Hepatocyte (in vitro differentiated cells): ENCODE measurements at regions not wholly inside any gene's neighbourhood (a gene's known extent, or its start where the extent isn't known, plus 50 kb on each side); places are given as distances from the start of the nearest gene placed in this dataset.
A peak's percentile ranks its signal among the peaks of the same experiment; 100 is the strongest.

Experiments used
- DNase-seq: peaks from one replicate; pipeline ENCODE4 v3.0.0-alpha.2; 2016; ENCODE audit warnings: low spot score
- H2AFZ ChIP-seq: fragments of 200-600 bp; sonication (generic); 2 replicates; pipeline ENCODE4 v1.6.0; 2016; ENCODE audit warnings: antibody characterized with exemption, mild to moderate bottlenecking
- H3K27ac ChIP-seq: fragments of 200-600 bp; sonication (generic); 2 replicates; pipeline ENCODE4 v1.5.1; 2016; ENCODE audit warnings: mild to moderate bottlenecking
- H3K27me3 ChIP-seq: fragments of 200-600 bp; sonication (generic); 2 replicates; pipeline ENCODE4 v1.6.1; 2016
- H3K36me3 ChIP-seq: fragments of 200-600 bp; sonication (generic); replicated peaks from 2 replicates; pipeline ENCODE4 v1.5.1; 2016; ENCODE audit warnings: low read depth; ENCODE audit not compliant: insufficient read depth
- H3K4me1 ChIP-seq: fragments of 200-600 bp; sonication (generic); 2 replicates; pipeline ENCODE4 v1.5.1; 2016; ENCODE audit warnings: mild to moderate bottlenecking, moderate library complexity; ENCODE audit not compliant: insufficient read depth
- H3K4me2 ChIP-seq: fragments of 200-600 bp; sonication (generic); 2 replicates; pipeline ENCODE4 v1.6.0; 2016
- H3K4me3 ChIP-seq: fragments of 200-600 bp; sonication (generic); 2 replicates; pipeline ENCODE4 v1.5.1; 2016; ENCODE audit warnings: mild to moderate bottlenecking
- H3K79me2 ChIP-seq: fragments of 200-600 bp; sonication (generic); 2 replicates; pipeline ENCODE4 v1.6.0; 2017; ENCODE audit warnings: mild to moderate bottlenecking
- H3K9me2 ChIP-seq: fragments of 200-600 bp; sonication (generic); replicated peaks from 2 replicates; pipeline ENCODE4 v1.6.0; 2017; ENCODE audit warnings: mild to moderate bottlenecking; ENCODE audit not compliant: insufficient read depth
- H3K9me3 ChIP-seq: fragments of 200-600 bp; sonication (generic); 2 replicates; pipeline ENCODE4 v1.5.1; 2016; ENCODE audit warnings: low read depth, mild to moderate bottlenecking
- H4K20me1 ChIP-seq: fragments of 200-600 bp; sonication (generic); 2 replicates; pipeline ENCODE4 v1.6.0; 2016; ENCODE audit warnings: mild to moderate bottlenecking; ENCODE audit not compliant: insufficient read depth, poor library complexity, severe bottlenecking
- EZH2 ChIP-seq: fragments of 200-600 bp; sonication (generic); IDR thresholded peaks from 2 replicates; pipeline ENCODE4 v1.6.1; 2016; ENCODE audit warnings: antibody characterized with exemption, mild to moderate bottlenecking, borderline replicate concordance
- EZH2phosphoT487 ChIP-seq: fragments of 200-600 bp; sonication (generic); IDR thresholded peaks from one replicate; pipeline ENCODE4 v1.6.1; 2018; ENCODE audit warnings: antibody characterized with exemption, mild to moderate bottlenecking, low read depth, moderate library complexity; ENCODE audit not compliant: unreplicated experiment, severe bottlenecking
- WGBS: methylation state at CpG from one replicate; pipeline ENCODE4 v1.1.6; 2016; ENCODE audit warnings: low lambda C conversion rate; ENCODE audit errors: missing lambda C conversion rate; 5-methylcytosine and 5-hydroxymethylcytosine counted together
- TF ChIP-seq, protein P1 (sequence below): fragments of 200-600 bp; sonication (generic); IDR thresholded peaks from 2 replicates; pipeline ENCODE4 v1.5.1; 2016; ENCODE audit warnings: antibody characterized with exemption, mild to moderate bottlenecking; ENCODE audit not compliant: poor library complexity

DNA sequence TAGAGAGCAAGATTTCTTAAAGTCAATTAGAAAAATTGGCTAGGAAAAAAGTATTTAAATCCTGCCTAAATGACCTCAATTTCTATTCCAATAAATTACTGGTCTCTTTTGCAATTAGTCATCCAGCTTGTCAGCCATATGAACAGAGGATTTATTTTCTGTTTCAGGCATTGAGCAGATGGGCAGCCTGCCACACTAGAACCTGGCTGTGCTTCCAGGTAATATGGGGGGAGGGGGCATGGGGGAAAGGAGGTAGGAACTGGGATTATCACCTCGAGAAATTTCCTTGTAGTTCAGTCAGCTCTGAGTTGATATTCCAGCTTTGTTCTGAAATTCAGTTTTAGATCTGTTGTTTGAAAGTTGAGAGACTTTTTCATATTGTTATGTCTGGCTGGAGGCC lies 206.3 kb upstream of the LCORL start:
- Histone ChIP-seq H2AFZ (no peak overlapping the region), H3K4me2 (no peak overlapping the region), H4K20me1 (no peaks in the 10 kb centered on the region), H3K79me2 (no peaks in the 10 kb centered on the region), H3K4me3 (no peak overlapping the region), H3K9me3 (no peaks in the 10 kb centered on the region), H3K9me2 (no peaks in the 10 kb centered on the region), H3K27ac (no peak overlapping the region), H3K27me3 (no peaks in the 10 kb centered on the region), H3K36me3 (no peaks in the 10 kb centered on the region), H3K4me1 (no peaks in the 10 kb centered on the region)
- DNase-seq, result no peak
- 70% methylated on average over 1 of the region's 1 CpG for WGBS
- TF ChIP-seq EZH2phosphoT487 (no peak), EZH2 (no peak)
- TF ChIP-seq, protein P1, sequence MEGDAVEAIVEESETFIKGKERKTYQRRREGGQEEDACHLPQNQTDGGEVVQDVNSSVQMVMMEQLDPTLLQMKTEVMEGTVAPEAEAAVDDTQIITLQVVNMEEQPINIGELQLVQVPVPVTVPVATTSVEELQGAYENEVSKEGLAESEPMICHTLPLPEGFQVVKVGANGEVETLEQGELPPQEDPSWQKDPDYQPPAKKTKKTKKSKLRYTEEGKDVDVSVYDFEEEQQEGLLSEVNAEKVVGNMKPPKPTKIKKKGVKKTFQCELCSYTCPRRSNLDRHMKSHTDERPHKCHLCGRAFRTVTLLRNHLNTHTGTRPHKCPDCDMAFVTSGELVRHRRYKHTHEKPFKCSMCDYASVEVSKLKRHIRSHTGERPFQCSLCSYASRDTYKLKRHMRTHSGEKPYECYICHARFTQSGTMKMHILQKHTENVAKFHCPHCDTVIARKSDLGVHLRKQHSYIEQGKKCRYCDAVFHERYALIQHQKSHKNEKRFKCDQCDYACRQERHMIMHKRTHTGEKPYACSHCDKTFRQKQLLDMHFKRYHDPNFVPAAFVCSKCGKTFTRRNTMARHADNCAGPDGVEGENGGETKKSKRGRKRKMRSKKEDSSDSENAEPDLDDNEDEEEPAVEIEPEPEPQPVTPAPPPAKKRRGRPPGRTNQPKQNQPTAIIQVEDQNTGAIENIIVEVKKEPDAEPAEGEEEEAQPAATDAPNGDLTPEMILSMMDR, result no peak

DNA sequence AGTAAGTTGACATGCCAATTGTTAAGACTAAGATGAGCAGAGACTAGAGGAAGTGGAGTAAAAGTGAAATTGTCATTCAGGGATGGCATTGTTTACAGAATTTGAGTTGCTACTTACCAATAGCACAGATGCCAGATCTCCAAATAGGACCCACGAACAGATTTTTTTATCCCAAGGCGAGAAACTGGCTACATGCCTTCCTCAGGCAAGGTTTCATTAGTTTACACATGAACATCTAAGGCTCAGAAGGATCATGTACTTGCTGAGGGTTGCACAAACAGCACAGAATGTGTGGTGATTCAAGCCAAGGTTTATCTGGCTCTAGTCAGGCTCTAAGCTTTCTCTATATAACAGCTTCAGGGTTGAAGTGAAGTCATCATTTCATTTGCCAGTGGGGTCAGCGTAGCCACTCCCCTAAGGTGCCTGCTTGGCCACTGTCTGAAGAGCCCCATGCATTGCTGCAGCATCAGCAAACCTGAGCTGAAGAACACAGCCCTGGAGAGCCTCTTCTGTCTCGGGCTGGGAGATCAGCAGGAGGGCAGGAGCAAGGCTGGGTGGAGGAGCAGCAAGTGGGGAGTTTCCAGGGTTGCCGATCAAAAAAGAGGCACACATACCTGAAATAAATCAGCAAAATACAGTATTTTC lies 193.0 kb upstream of the LCORL start:
- Histone ChIP-seq H3K9me2 (no peaks in the 10 kb centered on the region), H3K4me1 (no peaks in the 10 kb centered on the region), H3K9me3 (no peaks in the 10 kb centered on the region), H4K20me1 (no peaks in the 10 kb centered on the region), H3K79me2 (no peaks in the 10 kb centered on the region), H3K4me2 (no peak overlapping the region), H3K4me3 (no peak overlapping the region), H3K36me3 (no peaks in the 10 kb centered on the region), H3K27me3 (no peaks in the 10 kb centered on the region), H3K27ac (no peak overlapping the region), H2AFZ (no peak overlapping the region)
- WGBS, result 64% methylated on average over 5 of the region's 5 CpGs
- TF ChIP-seq, protein P1, result no peak
- no peak for TF ChIP-seq EZH2
- TF ChIP-seq EZH2phosphoT487, result no peak
- DNase-seq, result peak; percentile 20

DNA sequence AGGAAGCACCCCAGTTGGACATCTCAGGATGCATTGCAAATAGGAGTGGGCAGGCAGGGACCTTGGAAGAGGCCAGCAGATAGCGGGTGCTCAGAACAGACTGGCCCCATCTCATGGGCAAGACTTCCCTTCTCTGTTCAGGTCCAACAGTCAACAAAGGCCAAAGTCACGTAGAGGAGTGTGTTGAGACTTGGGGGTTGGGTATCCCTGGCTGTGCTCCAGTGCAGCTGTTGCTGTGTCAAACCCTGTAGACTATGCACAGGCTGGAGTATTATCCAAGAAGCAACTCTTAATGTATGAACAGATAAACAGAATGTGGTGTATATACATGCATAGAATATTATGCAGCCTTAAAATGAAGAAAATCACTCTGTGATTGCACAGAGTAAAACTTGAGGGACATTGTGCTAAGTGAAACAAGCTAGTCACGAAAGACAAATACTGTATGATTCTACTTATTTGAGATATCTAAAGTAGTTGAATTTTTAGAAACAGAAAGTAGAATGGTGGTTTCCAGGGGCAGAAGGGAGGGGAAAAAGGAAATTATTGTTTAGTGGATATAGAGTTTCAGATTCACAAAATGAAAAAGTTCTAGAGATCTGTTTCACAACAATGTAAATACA lies 192.1 kb upstream of the LCORL start:
- H3K4me1 ChIP-seq, result no peaks in the 10 kb centered on the region
- H4K20me1 ChIP-seq, result no peaks in the 10 kb centered on the region
- WGBS, result 97% methylated on average over 2 of the region's 3 CpGs
- no peaks in the 10 kb centered on the region for H3K9me2 ChIP-seq
- no peak overlapping the region for H2AFZ ChIP-seq
- H3K36me3 ChIP-seq, result no peaks in the 10 kb centered on the region
- no peaks in the 10 kb centered on the region for H3K27me3 ChIP-seq
- DNase-seq, result no peak
- no peak overlapping the region for H3K4me3 ChIP-seq
- TF ChIP-seq EZH2phosphoT487 (no peak), EZH2 (no peak)
- TF ChIP-seq, protein P1, result no peak
- H3K27ac ChIP-seq, result no peak overlapping the region
- H3K79me2 ChIP-seq, result no peaks in the 10 kb centered on the region
- H3K4me2 ChIP-seq, result no peak overlapping the region
- no peaks in the 10 kb centered on the region for H3K9me3 ChIP-seq
